H9 (cell line): ENCODE measurements at regions not wholly inside any gene's neighbourhood (a gene's known extent, or its start where the extent isn't known, plus 50 kb on each side); places are given as distances from the start of the nearest gene placed in this dataset.

ENCODE experiments used
- DNase-seq: peaks from one replicate; pipeline ENCODE4 v3.0.0-alpha.2; 2017
- H2AFZ ChIP-seq: one replicate; pipeline ENCODE4 v1.6.1; 2013; ENCODE audit warnings: mild to moderate bottlenecking, low read length, control low read depth, moderate library complexity
- H2AK5ac ChIP-seq: 2 replicates; pipeline ENCODE4 v1.6.1; 2013; ENCODE audit warnings: low read length, control low read depth, mixed read lengths; ENCODE audit not compliant: insufficient read length
- H2BK120ac ChIP-seq: one replicate; pipeline ENCODE4 v1.6.1; 2013; ENCODE audit warnings: low read depth, mild to moderate bottlenecking, low read length, control low read depth, inconsistent platforms; ENCODE audit not compliant: poor library complexity, severe bottlenecking
- H2BK12ac ChIP-seq: 2 replicates; pipeline ENCODE4 v1.6.1; 2013; ENCODE audit warnings: low read length, control low read depth, mixed read lengths, low read depth; ENCODE audit not compliant: insufficient read length
- H2BK15ac ChIP-seq: 2 replicates; pipeline ENCODE4 v1.6.1; 2013; ENCODE audit warnings: low read depth, low read length, control low read depth
- H2BK20ac ChIP-seq: one replicate; pipeline ENCODE4 v1.6.1; 2013; ENCODE audit warnings: low read depth, mild to moderate bottlenecking, low read length, control low read depth, inconsistent platforms; ENCODE audit not compliant: poor library complexity, severe bottlenecking
- H2BK5ac ChIP-seq: 2 replicates; pipeline ENCODE4 v1.6.1; 2013; ENCODE audit warnings: low read length, control low read depth, mixed read lengths; ENCODE audit not compliant: insufficient read length
- H3K14ac ChIP-seq: 2 replicates; pipeline ENCODE4 v1.6.1; 2013; ENCODE audit warnings: low read length, control low read depth; ENCODE audit not compliant: insufficient read depth
- H3K18ac ChIP-seq: 2 replicates; pipeline ENCODE4 v1.6.1; 2013; ENCODE audit warnings: low read depth, mild to moderate bottlenecking, mixed read lengths, low read length, control low read depth; ENCODE audit not compliant: insufficient read length
- H3K23ac ChIP-seq: 2 replicates; pipeline ENCODE4 v1.6.1; 2013; ENCODE audit warnings: low read length, control low read depth, mixed read lengths, low read depth; ENCODE audit not compliant: insufficient read length
- H3K23me2 ChIP-seq: 2 replicates; pipeline ENCODE4 v1.6.1; 2013; ENCODE audit warnings: low read depth, mild to moderate bottlenecking, mixed read lengths, low read length, control low read depth; ENCODE audit not compliant: insufficient read length, poor library complexity, severe bottlenecking
- H3K27ac ChIP-seq: 2 replicates; pipeline ENCODE4 v1.5.1; 2013; ENCODE audit warnings: low read length, control low read depth, mixed read lengths, low read depth; ENCODE audit not compliant: insufficient read length
- H3K27me3 ChIP-seq: 2 replicates; pipeline ENCODE4 v1.6.1; 2013; ENCODE audit warnings: low read length, control low read depth, inconsistent platforms; ENCODE audit not compliant: insufficient read depth
- H3K4ac ChIP-seq: 2 replicates; pipeline ENCODE4 v1.6.1; 2013; ENCODE audit warnings: low read depth, mild to moderate bottlenecking, control low read depth, inconsistent platforms, low read length, moderate library complexity
- H3K4me1 ChIP-seq: 2 replicates; pipeline ENCODE4 v1.6.1; 2013; ENCODE audit warnings: low read length, control low read depth, inconsistent platforms; ENCODE audit not compliant: insufficient read depth
- H3K4me2 ChIP-seq: 2 replicates; pipeline ENCODE4 v1.6.1; 2013; ENCODE audit warnings: low read length, control low read depth, mixed read lengths; ENCODE audit not compliant: insufficient read length, insufficient read depth
- H3K56ac ChIP-seq: 2 replicates; pipeline ENCODE4 v1.6.1; 2013; ENCODE audit warnings: low read depth, mild to moderate bottlenecking, mixed read lengths, low read length, control low read depth; ENCODE audit not compliant: insufficient read length
- H3K79me1 ChIP-seq: 2 replicates; pipeline ENCODE4 v1.6.1; 2013; ENCODE audit warnings: low read depth, mild to moderate bottlenecking, moderate library complexity, low read length, control low read depth, inconsistent platforms; ENCODE audit not compliant: insufficient read depth, poor library complexity, severe bottlenecking
- H3K79me2 ChIP-seq: 2 replicates; pipeline ENCODE4 v1.6.1; 2013; ENCODE audit warnings: low read length, control low read depth, inconsistent platforms; ENCODE audit not compliant: insufficient read depth
- H3K9ac ChIP-seq: 2 replicates; pipeline ENCODE4 v1.6.1; 2013; ENCODE audit warnings: low read length, control low read depth, mixed read lengths; ENCODE audit not compliant: insufficient read length; ENCODE audit errors: extremely low read depth
- H3K9me3 ChIP-seq: one replicate; pipeline ENCODE4 v1.6.1; 2013; ENCODE audit warnings: low read depth, low read length, inconsistent platforms; ENCODE audit not compliant: control insufficient read depth
- H3T11ph ChIP-seq: one replicate; pipeline ENCODE4 v1.6.1; 2013; ENCODE audit warnings: mild to moderate bottlenecking, low read length, control low read depth, inconsistent platforms
- H4K20me1 ChIP-seq: one replicate; pipeline ENCODE4 v1.6.1; 2013; ENCODE audit not compliant: control insufficient read depth, insufficient read length, insufficient read depth
- H4K5ac ChIP-seq: 2 replicates; pipeline ENCODE4 v1.6.1; 2013; ENCODE audit warnings: low read depth, mild to moderate bottlenecking, mixed read lengths, low read length, control low read depth; ENCODE audit not compliant: insufficient read length
- H4K8ac ChIP-seq: replicated peaks from 2 replicates; pipeline ENCODE4 v1.6.1; 2013; ENCODE audit warnings: low read length, control low read depth, mixed read lengths, low read depth; ENCODE audit not compliant: insufficient read length
- H4K91ac ChIP-seq: 2 replicates; pipeline ENCODE4 v1.6.1; 2013; ENCODE audit warnings: low read depth, mild to moderate bottlenecking, moderate library complexity, mixed read lengths, low read length, control low read depth; ENCODE audit not compliant: insufficient read length
- H3K27ac Mint-ChIP-seq, 3 experiments: 2 replicates in 2 of 3; 3 replicates in 1 of 3; pipeline ENCODE4 v1.8.0; 2020 to 2021; ENCODE audit warnings: mixed read lengths in 3 of 3, mild to moderate bottlenecking in 1 of 3, moderate library complexity in 1 of 3
- H3K27me3 Mint-ChIP-seq: 2 replicates; pipeline ENCODE4 v1.8.0; 2021; ENCODE audit warnings: low read depth, mild to moderate bottlenecking, moderate library complexity, mixed read lengths
- H3K36me3 Mint-ChIP-seq, 3 experiments: 2 replicates in 2 of 3; 3 replicates in 1 of 3; pipeline ENCODE4 v1.8.0; 2020 to 2021; ENCODE audit warnings: low read depth in 3 of 3, mixed read lengths in 3 of 3; ENCODE audit not compliant: insufficient read depth in 1 of 3
- H3K4me1 Mint-ChIP-seq, 2 experiments: 2 replicates each; pipeline ENCODE4 v1.8.0; 2020; ENCODE audit warnings: mixed read lengths in 2 of 2
- H3K4me3 Mint-ChIP-seq, 2 experiments: 2 replicates in 1 of 2; 3 replicates in 1 of 2; pipeline ENCODE4 v1.8.0; 2020 to 2021; ENCODE audit warnings: mild to moderate bottlenecking in 2 of 2, mixed read lengths in 2 of 2, moderate library complexity in 1 of 2
- H3K9me3 Mint-ChIP-seq, 2 experiments: 2 replicates in 1 of 2; 3 replicates in 1 of 2; pipeline ENCODE4 v1.8.0; 2020; ENCODE audit warnings: mild to moderate bottlenecking in 2 of 2, mixed read lengths in 2 of 2, moderate library complexity in 1 of 2
- CTCF ChIP-seq: fragments of 200-600 bp; sonication (generic); conservative IDR thresholded peaks from 3 replicates; pipeline ENCODE4 v1.8.0; 2021; ENCODE audit warnings: antibody characterized with exemption, mild to moderate bottlenecking
- WGBS: extraction: QIAGEN DNeasy Blood & Tissue Kit; methylation state at CpG from one replicate; pipeline ENCODE4 v1.1.7; 2013; ENCODE audit warnings: missing lambda C conversion rate, low lambda C conversion rate, mixed read lengths; ENCODE audit not compliant: insufficient read length; ENCODE audit errors: extremely low coverage; 5-methylcytosine and 5-hydroxymethylcytosine counted together

GRCh38 chr4:12304905-12305304, 876.2 kb upstream of the HS3ST1 start:
- no peak overlapping the region for H2BK5ac ChIP-seq
- H3K9ac ChIP-seq: no peak overlapping the region
- no peak overlapping the region for H3K56ac ChIP-seq
- no peak overlapping the region for H3K4me2 ChIP-seq
- no peak overlapping the region for H2BK12ac ChIP-seq
- Mint-ChIP-seq H3K4me1 (no peaks in the 10 kb centered on the region), H3K36me3 (no peaks in the 10 kb centered on the region), H3K9me3 (no peaks in the 10 kb centered on the region), H3K4me3 (no peak overlapping the region), H3K27ac (no peak overlapping the region), H3K27me3 (no peaks in the 10 kb centered on the region)
- H2BK120ac ChIP-seq: no peak overlapping the region
- no peak overlapping the region for H3K4ac ChIP-seq
- H4K5ac ChIP-seq: no peak overlapping the region
- H4K20me1 ChIP-seq: no peaks in the 10 kb centered on the region
- H3T11ph ChIP-seq: no peak overlapping the region
- H3K4me1 ChIP-seq: no peaks in the 10 kb centered on the region
- no peaks in the 10 kb centered on the region for H3K23me2 ChIP-seq
- H3K14ac ChIP-seq: no peak overlapping the region
- H3K79me2 ChIP-seq: no peaks in the 10 kb centered on the region
- no peaks in the 10 kb centered on the region for H3K9me3 ChIP-seq
- no CpG with 5 or more reads among the region's 3 CpGs for WGBS
- no peak overlapping the region for H3K23ac ChIP-seq
- H4K91ac ChIP-seq: no peak overlapping the region
- no peaks in the 10 kb centered on the region for H3K79me1 ChIP-seq
- DNase-seq: no peak
- no peak overlapping the region for H2AK5ac ChIP-seq
- H2BK20ac ChIP-seq: no peak overlapping the region
- H3K27me3 ChIP-seq: no peaks in the 10 kb centered on the region
- H3K27ac ChIP-seq: no peak overlapping the region
- H4K8ac ChIP-seq: no peak overlapping the region
- H2BK15ac ChIP-seq: no peak overlapping the region
- TF ChIP-seq CTCF: no peak
- no peak overlapping the region for H2AFZ ChIP-seq
- H3K18ac ChIP-seq: no peak overlapping the region
